ENCODE measurements at regions not wholly inside any gene's neighbourhood (a gene's known extent, or its start where the extent isn't known, plus 50 kb on each side); places are given as distances from the start of the nearest gene placed in this dataset.

DNA sequence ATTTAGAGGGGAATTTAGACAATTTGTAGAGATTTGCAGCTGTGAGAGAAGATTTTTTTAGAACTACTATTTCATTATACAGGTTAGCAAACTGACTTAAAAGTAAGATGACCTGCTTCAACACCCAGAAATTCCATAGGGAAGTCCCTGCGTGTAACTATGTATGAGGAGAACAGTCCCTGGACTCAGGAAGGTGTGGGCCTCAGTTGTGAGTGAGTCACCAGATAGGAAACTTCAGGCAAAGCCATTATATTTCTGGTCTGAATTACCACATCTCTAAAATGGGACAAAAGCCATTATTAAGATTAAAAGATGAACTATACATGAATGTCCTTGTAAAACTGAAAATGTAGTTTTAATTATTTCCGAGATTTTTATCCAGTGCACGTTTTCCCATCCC lies 488.3 kb upstream of the GOLIM4 start:
- Histone ChIP-seq H3K36me3 (ENCODE audit: control insufficient read depth, insufficient read depth, low read length) (no peaks in the 10 kb centered on the region), H3K9ac (ENCODE audit: low read length) (no peak overlapping the region), H3K9me3 (ENCODE audit: control insufficient read depth, low read length) (no peaks in the 10 kb centered on the region), H3K27me3 (ENCODE audit: control insufficient read depth, insufficient read depth, low read length) (no peaks in the 10 kb centered on the region), H3K4me1 (ENCODE audit: control insufficient read depth, insufficient read depth, low read length) (no peaks in the 10 kb centered on the region), H3K4me3 (ENCODE audit: low read length) (no peak overlapping the region)

GRCh38 chr3:168582503-168582902 lies 486.8 kb upstream of the GOLIM4 start:
- H3K9me3 ChIP-seq (ENCODE audit: control insufficient read depth, low read length), result no peaks in the 10 kb centered on the region
- H3K27me3 ChIP-seq (ENCODE audit: control insufficient read depth, insufficient read depth, low read length), result no peaks in the 10 kb centered on the region
- H3K36me3 ChIP-seq (ENCODE audit: control insufficient read depth, insufficient read depth, low read length), result no peaks in the 10 kb centered on the region
- H3K4me1 ChIP-seq (ENCODE audit: control insufficient read depth, insufficient read depth, low read length), result no peaks in the 10 kb centered on the region
- no peak overlapping the region for H3K4me3 ChIP-seq (ENCODE audit: low read length)
- H3K9ac ChIP-seq (ENCODE audit: low read length), result no peak overlapping the region

DNA sequence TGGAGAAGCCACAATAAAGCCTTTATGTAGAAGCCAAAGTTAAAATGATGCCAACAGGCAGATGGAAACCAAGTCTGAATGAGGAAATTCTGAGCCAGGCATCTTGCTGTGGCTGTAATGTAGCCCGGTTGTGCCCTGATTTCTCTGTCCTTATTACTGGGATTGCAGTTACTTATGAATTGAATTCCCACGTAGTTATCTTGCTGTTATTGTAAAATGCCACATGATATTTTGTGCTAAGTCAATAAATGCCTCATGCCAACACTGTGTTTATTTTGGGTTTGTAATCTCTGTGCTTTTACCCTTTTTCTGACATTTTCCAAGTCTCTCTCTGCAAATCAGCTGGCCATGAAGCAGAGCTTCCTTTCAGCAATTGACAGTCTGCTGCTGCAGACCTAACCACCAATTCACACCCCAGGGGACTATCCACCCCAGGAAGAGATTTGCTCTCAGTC lies 486.1 kb upstream of the GOLIM4 start:
- no peaks in the 10 kb centered on the region for H3K9me3 ChIP-seq (ENCODE audit: control insufficient read depth, low read length)
- H3K27me3 ChIP-seq (ENCODE audit: control insufficient read depth, insufficient read depth, low read length), result no peaks in the 10 kb centered on the region
- H3K36me3 ChIP-seq (ENCODE audit: control insufficient read depth, insufficient read depth, low read length), result no peaks in the 10 kb centered on the region
- no peaks in the 10 kb centered on the region for H3K4me1 ChIP-seq (ENCODE audit: control insufficient read depth, insufficient read depth, low read length)
- no peak overlapping the region for H3K4me3 ChIP-seq (ENCODE audit: low read length)
- no peak overlapping the region for H3K9ac ChIP-seq (ENCODE audit: low read length)

DNA sequence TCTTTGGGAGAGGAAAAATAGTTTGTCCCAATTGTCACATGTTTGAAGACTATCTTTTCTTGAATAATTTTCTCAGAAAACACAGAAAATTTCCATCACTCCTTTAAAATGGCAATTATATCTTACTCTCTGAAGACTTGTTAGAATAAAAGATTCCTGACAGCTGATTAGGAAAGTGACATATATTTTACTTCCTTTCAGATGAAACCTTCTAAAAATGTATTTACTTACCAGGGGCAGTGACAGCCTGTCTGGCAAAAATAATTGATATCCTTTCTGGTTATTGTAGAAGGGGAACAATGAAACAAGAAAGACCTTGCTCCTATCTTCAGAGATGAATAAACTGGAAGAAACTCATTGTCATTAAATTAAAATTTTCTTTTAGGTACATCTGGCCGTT lies 483.3 kb upstream of the GOLIM4 start:
- Histone ChIP-seq H3K36me3 (ENCODE audit: control insufficient read depth, insufficient read depth, low read length) (no peaks in the 10 kb centered on the region), H3K9ac (ENCODE audit: low read length) (no peak overlapping the region), H3K27me3 (ENCODE audit: control insufficient read depth, insufficient read depth, low read length) (no peaks in the 10 kb centered on the region), H3K9me3 (ENCODE audit: control insufficient read depth, low read length) (no peaks in the 10 kb centered on the region), H3K4me3 (ENCODE audit: low read length) (no peak overlapping the region), H3K4me1 (ENCODE audit: control insufficient read depth, insufficient read depth, low read length) (no peaks in the 10 kb centered on the region)

- Histone ChIP-seq H3K4me3 (ENCODE audit: low read length) (no peak overlapping the region), H3K9me3 (ENCODE audit: control insufficient read depth, low read length) (no peaks in the 10 kb centered on the region)
Observed at GRCh38 chr3:168575750-168576149, 480.0 kb upstream of the GOLIM4 start.

GRCh38 chr3:168574455-168575158 lies 478.9 kb upstream of the GOLIM4 start:
- Histone ChIP-seq H3K4me3 (ENCODE audit: low read length) (no peak overlapping the region), H3K4me1 (ENCODE audit: control insufficient read depth, insufficient read depth, low read length) (no peaks in the 10 kb centered on the region), H3K9ac (ENCODE audit: low read length) (no peak overlapping the region), H3K9me3 (ENCODE audit: control insufficient read depth, low read length) (no peaks in the 10 kb centered on the region), H3K36me3 (ENCODE audit: control insufficient read depth, insufficient read depth, low read length) (no peaks in the 10 kb centered on the region), H3K27me3 (ENCODE audit: control insufficient read depth, insufficient read depth, low read length) (no peaks in the 10 kb centered on the region)

More at GRCh38 chr3:168575750-168576149, 480.0 kb upstream of the GOLIM4 start:
- Histone ChIP-seq H3K4me1 (ENCODE audit: control insufficient read depth, insufficient read depth, low read length) (no peaks in the 10 kb centered on the region), H3K36me3 (ENCODE audit: control insufficient read depth, insufficient read depth, low read length) (no peaks in the 10 kb centered on the region), H3K9ac (ENCODE audit: low read length) (no peak overlapping the region), H3K27me3 (ENCODE audit: control insufficient read depth, insufficient read depth, low read length) (no peaks in the 10 kb centered on the region)

- H3K4me1 ChIP-seq (ENCODE audit: control insufficient read depth, insufficient read depth, low read length), result no peaks in the 10 kb centered on the region
- H3K9me3 ChIP-seq (ENCODE audit: control insufficient read depth, low read length), result no peaks in the 10 kb centered on the region
- H3K27me3 ChIP-seq (ENCODE audit: control insufficient read depth, insufficient read depth, low read length), result no peaks in the 10 kb centered on the region
- no peak overlapping the region for H3K4me3 ChIP-seq (ENCODE audit: low read length)
- H3K36me3 ChIP-seq (ENCODE audit: control insufficient read depth, insufficient read depth, low read length), result no peaks in the 10 kb centered on the region
- H3K9ac ChIP-seq (ENCODE audit: low read length), result no peak overlapping the region
Observed at GRCh38 chr3:168570404-168571155, 474.9 kb upstream of the GOLIM4 start.

DNA sequence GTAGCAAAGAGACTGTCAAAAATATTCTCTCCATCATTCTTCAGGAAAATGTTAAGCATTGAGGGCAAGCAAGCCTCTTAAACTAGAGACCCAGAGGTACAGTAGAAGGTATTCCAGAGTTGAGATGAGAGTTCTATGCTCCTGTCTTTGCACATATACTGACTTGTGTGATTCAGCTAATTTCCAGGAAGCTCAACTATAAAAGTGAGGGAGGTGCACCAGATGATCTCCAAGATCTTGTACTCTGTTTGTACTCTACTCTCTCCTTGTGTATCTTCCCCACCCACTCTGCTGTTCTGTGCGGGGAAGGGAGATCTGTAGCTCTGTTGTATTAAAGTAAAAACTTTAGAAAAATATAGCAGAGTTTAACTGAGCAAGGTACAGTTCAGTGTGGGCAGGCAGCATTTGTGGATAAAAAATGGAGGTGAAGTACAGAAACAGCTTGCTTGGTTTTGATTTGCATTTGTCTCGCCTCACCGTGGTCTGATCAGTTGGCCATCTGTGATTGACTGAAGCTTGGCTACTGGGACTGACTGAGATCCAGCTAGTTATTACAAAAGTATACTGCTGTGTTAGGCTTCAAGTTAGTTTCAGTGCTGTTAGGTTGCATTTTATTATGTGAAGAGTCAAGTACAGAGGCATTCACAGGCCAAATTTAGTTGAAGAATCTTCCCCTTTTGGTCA lies 463.1 kb upstream of the GOLIM4 start:
- H3K9ac ChIP-seq (ENCODE audit: low read length), result no peak overlapping the region
- H3K4me1 ChIP-seq (ENCODE audit: control insufficient read depth, insufficient read depth, low read length), result peaks cover 5% of the 10 kb centered on the region
- H3K27me3 ChIP-seq (ENCODE audit: control insufficient read depth, insufficient read depth, low read length), result no peaks in the 10 kb centered on the region
- no peak overlapping the region for H3K4me3 ChIP-seq (ENCODE audit: low read length)
- H3K36me3 ChIP-seq (ENCODE audit: control insufficient read depth, insufficient read depth, low read length), result no peaks in the 10 kb centered on the region
- H3K9me3 ChIP-seq (ENCODE audit: control insufficient read depth, low read length), result no peaks in the 10 kb centered on the region

GRCh38 chr3:168552251-168552650 lies 456.5 kb upstream of the GOLIM4 start:
- Histone ChIP-seq H3K9me3 (ENCODE audit: control insufficient read depth, low read length) (no peaks in the 10 kb centered on the region), H3K4me1 (ENCODE audit: control insufficient read depth, insufficient read depth, low read length) (peaks cover 5% of the 10 kb centered on the region), H3K9ac (ENCODE audit: low read length) (no peak overlapping the region), H3K36me3 (ENCODE audit: control insufficient read depth, insufficient read depth, low read length) (no peaks in the 10 kb centered on the region), H3K27me3 (ENCODE audit: control insufficient read depth, insufficient read depth, low read length) (no peaks in the 10 kb centered on the region), H3K4me3 (ENCODE audit: low read length) (no peak overlapping the region)

GRCh38 chr3:168548719-168549118 lies 453.0 kb upstream of the GOLIM4 start:
- Histone ChIP-seq H3K27me3 (ENCODE audit: control insufficient read depth, insufficient read depth, low read length) (no peaks in the 10 kb centered on the region), H3K4me1 (ENCODE audit: control insufficient read depth, insufficient read depth, low read length) (no peaks in the 10 kb centered on the region), H3K9ac (ENCODE audit: low read length) (no peak overlapping the region), H3K9me3 (ENCODE audit: control insufficient read depth, low read length) (no peaks in the 10 kb centered on the region), H3K36me3 (ENCODE audit: control insufficient read depth, insufficient read depth, low read length) (no peaks in the 10 kb centered on the region), H3K4me3 (ENCODE audit: low read length) (no peak overlapping the region)

DNA sequence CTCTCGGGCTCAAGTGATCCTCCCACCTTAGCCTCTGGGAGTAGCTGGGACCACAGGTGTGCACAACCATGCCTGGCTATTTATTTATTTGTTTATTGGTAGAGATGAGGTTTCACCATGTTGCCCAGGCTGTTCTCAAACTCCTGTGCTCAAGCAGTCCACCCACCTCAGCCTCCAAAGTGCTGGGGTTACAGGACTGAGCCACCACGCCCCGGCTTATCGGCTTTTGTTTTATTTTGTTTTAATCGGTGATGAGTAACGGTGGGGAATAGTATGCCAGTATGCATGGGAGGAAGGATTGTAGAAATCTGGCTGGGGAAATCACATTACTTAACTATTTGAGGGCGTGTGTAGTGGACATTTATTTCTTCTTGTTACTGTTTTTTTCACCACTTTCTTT lies 451.0 kb upstream of the GOLIM4 start:
- Histone ChIP-seq H3K9me3 (ENCODE audit: control insufficient read depth, low read length) (no peaks in the 10 kb centered on the region), H3K4me1 (ENCODE audit: control insufficient read depth, insufficient read depth, low read length) (no peaks in the 10 kb centered on the region), H3K9ac (ENCODE audit: low read length) (no peak overlapping the region), H3K4me3 (ENCODE audit: low read length) (no peak overlapping the region), H3K27me3 (ENCODE audit: control insufficient read depth, insufficient read depth, low read length) (no peaks in the 10 kb centered on the region), H3K36me3 (ENCODE audit: control insufficient read depth, insufficient read depth, low read length) (no peaks in the 10 kb centered on the region)

- no peaks in the 10 kb centered on the region for H3K4me1 ChIP-seq (ENCODE audit: control insufficient read depth, insufficient read depth, low read length)
- H3K36me3 ChIP-seq (ENCODE audit: control insufficient read depth, insufficient read depth, low read length), result no peaks in the 10 kb centered on the region
- H3K27me3 ChIP-seq (ENCODE audit: control insufficient read depth, insufficient read depth, low read length), result no peaks in the 10 kb centered on the region
- no peak overlapping the region for H3K9ac ChIP-seq (ENCODE audit: low read length)
- no peaks in the 10 kb centered on the region for H3K9me3 ChIP-seq (ENCODE audit: control insufficient read depth, low read length)
- H3K4me3 ChIP-seq (ENCODE audit: low read length), result no peak overlapping the region
Observed at GRCh38 chr3:168545591-168545990, 449.9 kb upstream of the GOLIM4 start.
